Liver (tissue), 2 donors: ENCODE measurements at regions not wholly inside any gene's neighbourhood (a gene's known extent, or its start where the extent isn't known, plus 50 kb on each side); places are given as distances from the start of the nearest gene placed in this dataset.

ENCODE experiments used
- EGR1 ChIP-seq, 2 donors: IDR thresholded peaks; 2 replicates each; pipeline ENCODE4 v1.6.1; 2016 to 2018; ENCODE audit warnings: antibody characterized with exemption in 2 of 2, low read depth in 2 of 2
- FOXA1 ChIP-seq: IDR thresholded peaks from 2 replicates; pipeline ENCODE4 v1.6.1; 2016; ENCODE audit warnings: antibody characterized with exemption
- JUND ChIP-seq, 2 donors: IDR thresholded peaks; 2 replicates each; pipeline ENCODE4 v1.6.1; 2016; ENCODE audit warnings: antibody characterized with exemption in 2 of 2
- MAX ChIP-seq: IDR thresholded peaks from 2 replicates; pipeline ENCODE4 v1.6.1; 2016; ENCODE audit warnings: antibody characterized with exemption
- RXRA ChIP-seq, 2 donors: IDR thresholded peaks; 2 replicates each; pipeline ENCODE4 v1.6.1; 2017 to 2018; ENCODE audit warnings: antibody characterized with exemption in 2 of 2, mild to moderate bottlenecking in 1 of 2
- TAF1 ChIP-seq: conservative IDR thresholded peaks from 2 replicates; pipeline ENCODE4 v1.6.1; 2016; ENCODE audit warnings: antibody characterized with exemption, mild to moderate bottlenecking
- YY1 ChIP-seq: IDR thresholded peaks from 2 replicates; pipeline ENCODE4 v1.6.1; 2016; ENCODE audit warnings: antibody characterized with exemption, mild to moderate bottlenecking
- donor health status: healthy.

GRCh38 chr5:51104556-51104955 lies 278.7 kb upstream of the ISL1 start:
- no peak for TF ChIP-seq EGR1 (IDR thresholded peaks at IDR 0.05; ENCODE audit: low read depth in 2 of 2)
- no peak for TF ChIP-seq TAF1
- no peak for TF ChIP-seq YY1
- no peak for TF ChIP-seq JUND (IDR thresholded peaks at IDR 0.05)
- TF ChIP-seq RXRA (IDR thresholded peaks at IDR 0.05), result no peak
- no peak for TF ChIP-seq MAX
- TF ChIP-seq FOXA1, result no peak
